Renal cortical epithelial cell (primary cell): ENCODE measurements at regions not wholly inside any gene's neighbourhood (a gene's known extent, or its start where the extent isn't known, plus 50 kb on each side); places are given as distances from the start of the nearest gene placed in this dataset.
"Not testable (repeated sequence)": the region's sequence is repeated elsewhere in the genome, so short reads cannot be mapped to it uniquely, and the experiment has no call there.

Experiments used
- DNase-seq: peaks from one replicate; pipeline ENCODE4 v3.0.0-alpha.2; 2011; ENCODE audit warnings: low read depth

DNA sequence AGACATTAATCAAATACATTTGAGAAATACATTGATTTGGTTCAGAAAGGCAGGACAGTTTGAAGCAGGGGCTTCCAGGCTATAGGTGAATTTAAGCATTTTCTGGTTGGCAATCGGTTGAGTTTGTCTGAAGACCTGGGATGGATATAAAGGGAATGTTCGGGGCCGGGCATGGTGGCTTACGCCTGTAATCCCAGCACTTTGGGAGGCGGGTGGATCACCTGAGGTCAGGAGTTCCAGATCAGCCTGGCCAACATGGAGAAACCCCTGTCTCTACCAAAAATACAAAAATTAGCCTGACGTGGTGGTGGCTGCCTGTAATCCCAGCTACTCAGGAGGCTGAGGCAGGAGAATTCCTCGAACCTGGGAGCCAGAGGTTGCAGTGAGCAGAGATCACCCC, 166.5 kb upstream of the ATP10A start:
- not testable (repeated sequence) for DNase-seq

- DNase-seq: no peak
Observed at GRCh38 chr15:26029146-26029545, 166.0 kb upstream of the ATP10A start.

GRCh38 chr15:26028086-26028740, 165.1 kb upstream of the ATP10A start:
- no peak for DNase-seq

- not testable (repeated sequence) for DNase-seq
Observed at GRCh38 chr15:26026671-26027070, 163.5 kb upstream of the ATP10A start.

DNA sequence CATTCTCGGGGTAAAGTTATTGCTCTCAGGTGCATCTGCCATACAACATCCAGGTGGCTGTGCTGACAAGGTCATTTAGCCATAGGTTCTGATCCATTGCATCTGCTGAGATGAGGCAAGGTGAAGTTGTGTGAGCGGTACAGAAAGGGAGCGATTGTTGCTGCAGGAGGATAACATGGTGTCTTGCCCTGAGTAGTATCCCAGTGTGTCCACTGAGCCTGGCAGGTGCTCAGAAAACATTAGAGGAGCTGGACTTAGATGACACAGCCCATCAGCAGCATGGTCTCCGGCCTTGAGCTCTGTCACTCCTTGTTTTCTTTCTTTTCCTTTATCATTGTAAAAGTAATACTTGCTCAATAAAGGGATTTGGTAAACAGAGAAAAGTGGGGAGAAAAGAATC, 161.1 kb upstream of the ATP10A start:
- no peak for DNase-seq

DNA sequence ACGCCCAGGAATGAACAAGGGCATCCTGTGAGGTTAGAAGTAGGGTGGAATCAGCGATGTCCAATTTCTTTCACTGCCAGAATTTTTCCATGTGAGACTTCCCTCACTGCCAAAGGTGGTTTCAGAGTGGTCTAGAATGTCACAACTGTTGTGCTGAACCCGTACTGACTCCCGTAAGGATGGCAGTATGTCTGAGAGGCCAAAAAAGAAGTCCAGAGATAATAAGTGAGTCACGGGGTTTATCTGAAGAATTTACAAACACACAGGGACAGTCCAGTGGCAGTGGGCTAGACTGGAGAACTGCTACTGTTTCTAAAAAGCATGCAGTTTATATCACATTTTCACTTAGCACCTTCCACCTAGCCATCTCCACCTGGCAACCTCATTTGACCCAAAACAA, 160.6 kb upstream of the ATP10A start:
- DNase-seq: no peak

- DNase-seq: no peak
Observed at GRCh38 chr15:26023231-26023630, 160.1 kb upstream of the ATP10A start.

DNA sequence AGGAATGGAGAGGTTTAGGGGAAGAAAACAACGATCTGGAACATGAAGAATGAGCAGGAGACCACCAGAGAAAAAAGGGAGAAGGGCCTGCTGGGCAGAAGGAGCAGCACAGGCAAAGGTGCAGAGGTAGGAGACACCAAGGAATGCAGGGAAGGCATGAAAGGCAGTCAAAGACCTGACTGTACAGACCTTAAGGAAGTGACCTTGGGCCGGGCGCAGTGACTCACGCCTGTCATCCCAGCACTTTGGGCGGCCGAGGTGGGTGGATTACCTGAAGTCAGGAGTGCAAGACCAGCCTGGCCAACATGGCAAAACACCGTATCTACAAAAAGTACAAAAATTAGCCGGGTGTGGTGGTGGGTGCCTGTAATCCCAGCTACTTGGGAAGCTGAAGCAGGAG, 157.7 kb upstream of the ATP10A start:
- no peak for DNase-seq

- DNase-seq: no peak
Observed at GRCh38 chr15:26017665-26018064, 154.5 kb upstream of the ATP10A start.

DNA sequence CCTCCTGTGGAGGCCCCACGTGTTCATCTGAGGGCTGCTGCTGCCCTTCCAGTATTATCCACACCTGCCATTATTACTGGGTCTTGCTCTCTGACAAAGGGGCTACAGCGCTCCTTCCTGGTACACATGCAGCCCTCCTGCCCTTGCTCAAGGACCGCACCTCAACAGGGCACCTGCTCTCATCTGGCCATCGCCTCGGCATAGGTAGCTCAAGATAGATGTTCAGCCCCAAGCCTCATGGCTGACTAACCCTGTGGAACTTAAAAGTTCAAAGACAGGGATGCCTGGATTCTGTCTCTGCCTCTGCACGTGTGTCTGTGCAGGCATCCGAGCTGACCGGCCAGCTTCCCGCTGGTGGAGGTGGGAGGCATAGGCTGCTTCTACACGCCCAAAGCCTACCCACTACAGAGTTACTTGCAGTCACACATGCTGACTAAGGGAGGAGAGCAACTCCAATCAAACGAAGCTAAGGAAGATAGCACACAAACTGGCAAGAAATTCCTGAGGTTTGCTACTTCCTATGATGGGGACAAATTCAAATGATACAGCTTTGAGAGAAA, 152.5 kb upstream of the ATP10A start:
- DNase-seq: no peak

DNA sequence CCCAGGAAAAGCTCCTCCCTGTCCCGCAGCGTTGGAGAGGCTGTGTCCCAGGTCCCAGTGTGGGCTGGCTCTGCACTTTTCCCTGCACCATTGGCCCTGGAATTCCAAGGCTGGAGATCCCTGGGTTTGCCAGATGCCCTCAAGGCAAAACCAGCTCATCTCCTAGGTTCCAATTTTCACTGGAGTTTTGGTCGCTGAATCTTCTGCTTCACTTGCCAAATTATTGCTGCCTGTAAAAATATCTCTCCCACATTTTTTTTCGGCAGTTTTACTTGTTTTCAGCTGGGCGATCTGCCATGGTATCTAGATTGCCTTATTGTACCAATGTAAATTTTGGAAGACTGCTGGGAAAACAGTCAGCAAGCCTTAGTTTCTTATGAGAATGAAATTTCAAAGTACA, 150.9 kb upstream of the ATP10A start:
- DNase-seq: no peak

DNA sequence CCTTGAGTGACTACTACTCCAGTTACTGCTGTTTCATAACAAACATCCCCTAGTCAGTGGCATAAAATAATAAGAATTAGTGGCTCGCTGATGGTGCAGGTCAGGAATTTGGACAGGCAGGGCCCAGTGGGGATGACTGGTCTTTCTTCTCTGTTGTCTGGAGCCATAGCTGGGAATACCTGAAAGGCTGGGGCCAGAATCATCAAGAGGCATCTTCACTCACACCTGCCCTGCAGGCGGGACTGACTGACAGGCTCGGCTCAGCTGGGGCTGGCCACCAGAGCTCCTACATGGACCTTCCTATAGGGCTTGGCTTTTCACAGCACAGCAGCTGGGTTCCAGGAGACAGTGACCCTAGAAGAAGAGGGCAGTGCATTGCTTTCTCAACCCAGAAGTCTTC, 148.8 kb upstream of the ATP10A start:
- DNase-seq: no peak

DNA sequence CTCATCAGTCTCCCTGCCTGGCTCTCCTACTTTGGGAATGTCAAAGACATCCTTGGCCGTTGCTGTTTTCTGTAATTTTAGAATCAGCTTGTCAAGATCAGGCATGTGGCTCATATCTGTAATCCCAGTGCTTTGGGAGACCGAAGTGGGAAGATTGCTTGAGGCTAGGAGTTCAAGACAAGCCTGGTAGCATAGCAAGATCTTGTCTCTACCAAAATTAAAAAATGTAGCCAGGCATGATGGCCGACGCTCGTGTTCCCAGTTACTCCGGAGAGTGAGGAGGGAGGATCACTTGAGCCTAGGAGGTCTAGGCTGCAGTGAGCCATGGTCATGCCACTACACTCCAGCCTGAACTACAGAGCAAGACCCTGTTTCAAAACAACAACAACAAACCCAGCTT, 144.0 kb upstream of the ATP10A start:
- no peak for DNase-seq

- DNase-seq: no peak
Observed at GRCh38 chr15:26001201-26001600, 138.1 kb upstream of the ATP10A start.

- DNase-seq: no peak
Observed at GRCh38 chr15:25993506-25993905, 130.4 kb upstream of the ATP10A start.

- DNase-seq: no peak
Observed at GRCh38 chr15:25990220-25990619, 127.1 kb upstream of the ATP10A start.

- DNase-seq: no peak
Observed at GRCh38 chr15:25989327-25989726, 126.2 kb upstream of the ATP10A start.

DNA sequence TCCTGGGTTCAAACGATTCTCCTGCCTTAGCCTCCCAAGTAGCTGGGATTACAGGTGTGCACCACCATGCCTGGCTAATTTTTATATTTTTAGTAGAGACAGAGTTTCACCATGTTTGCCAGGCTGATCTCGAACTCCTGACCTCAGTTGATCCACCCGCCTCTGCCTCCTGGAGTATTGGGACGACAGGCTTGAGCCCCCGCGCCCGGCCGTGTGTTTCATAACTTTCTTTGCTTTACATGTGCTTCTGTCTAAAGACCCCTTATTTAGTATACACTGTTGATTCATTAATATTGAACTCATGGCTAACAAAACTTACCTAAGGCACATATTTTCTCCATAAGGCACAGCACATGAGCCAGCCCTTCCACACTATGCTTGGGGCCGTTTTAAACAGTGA, 125.6 kb upstream of the ATP10A start:
- not testable (repeated sequence) for DNase-seq

GRCh38 chr15:25987638-25988037, 124.5 kb upstream of the ATP10A start:
- no peak for DNase-seq

DNA sequence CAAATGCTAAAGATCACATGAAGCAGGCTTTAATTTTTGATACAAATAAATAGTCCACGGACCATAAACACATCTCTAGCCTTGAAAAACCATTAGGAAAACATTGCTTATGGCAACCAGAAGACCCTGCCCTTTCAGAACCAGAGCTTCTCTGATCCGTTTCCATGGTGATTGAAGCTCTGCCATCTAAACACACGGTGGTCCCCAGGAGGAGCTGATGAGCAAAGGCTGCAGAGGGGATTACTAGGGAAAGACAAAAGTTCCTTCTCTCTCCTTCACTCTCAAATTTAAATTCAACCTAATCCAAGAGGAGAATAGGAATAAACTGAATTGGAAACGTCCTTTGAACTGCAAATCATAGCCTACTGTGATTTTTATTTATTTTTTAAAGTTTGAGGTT, 122.0 kb upstream of the ATP10A start:
- DNase-seq: no peak

DNA sequence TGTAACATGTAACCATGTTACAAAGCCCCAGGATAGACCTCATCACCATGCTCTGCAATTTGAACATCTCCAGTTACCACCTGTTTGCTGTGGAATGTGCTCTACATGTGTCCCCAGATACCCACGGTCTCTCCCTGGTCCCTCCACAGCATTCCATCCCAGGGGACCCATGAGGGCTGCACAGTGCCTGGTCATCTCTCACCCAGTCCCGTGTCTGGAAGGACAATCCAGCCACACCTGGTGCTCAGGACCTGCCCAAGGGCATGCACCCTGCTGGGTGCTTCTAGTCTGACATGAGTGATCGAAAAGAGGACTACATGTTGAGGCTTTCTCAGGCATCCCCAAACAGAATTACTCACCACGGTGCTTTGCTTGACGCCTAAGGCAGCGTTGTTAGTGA, 119.6 kb upstream of the ATP10A start:
- no peak for DNase-seq

DNA sequence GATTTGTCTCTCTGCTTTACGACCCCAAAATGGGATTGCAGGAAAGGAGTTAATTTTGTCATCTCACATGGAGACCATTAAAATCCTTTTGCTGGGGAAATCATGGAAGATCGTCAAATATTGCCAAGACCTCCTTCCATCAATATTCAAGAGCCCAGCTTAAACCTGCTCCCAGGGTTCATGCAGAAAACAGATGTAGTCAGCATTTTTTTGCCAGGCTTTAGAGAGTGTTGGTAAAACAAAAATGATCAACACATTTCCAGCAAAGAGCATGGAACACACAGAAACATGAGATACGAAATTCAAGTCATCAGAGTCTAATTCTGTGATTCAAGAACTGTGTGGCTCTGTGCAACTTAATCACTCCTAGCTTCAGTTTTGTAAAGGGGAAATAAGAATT, 118.0 kb upstream of the ATP10A start:
- DNase-seq: no peak

GRCh38 chr15:25972141-25972675, 109.1 kb upstream of the ATP10A start:
- no peak for DNase-seq

- DNase-seq: no peak
Observed at GRCh38 chr15:25971053-25971452, 107.9 kb upstream of the ATP10A start.
